ENCODE measurements at regions not wholly inside any gene's neighbourhood (a gene's known extent, or its start where the extent isn't known, plus 50 kb on each side); places are given as distances from the start of the nearest gene placed in this dataset.

GRCh38 chr7:85630904-85631600 lies 444.2 kb upstream of the SEMA3D start:
- peak; percentile 62 for DNase-seq

GRCh38 chr7:85627791-85628586 lies 441.1 kb upstream of the SEMA3D start:
- no peak for DNase-seq

GRCh38 chr7:85622059-85622458 lies 435.2 kb upstream of the SEMA3D start:
- DNase-seq: no peak

- no peak for DNase-seq
Observed at GRCh38 chr7:85620936-85621685, 434.3 kb upstream of the SEMA3D start.

- DNase-seq: no peak
Observed at GRCh38 chr7:85619236-85619635, 432.4 kb upstream of the SEMA3D start.

GRCh38 chr7:85614684-85615083 lies 427.8 kb upstream of the SEMA3D start:
- DNase-seq: no peak

- peak; percentile 60 for DNase-seq
Observed at GRCh38 chr7:85612514-85612913, 425.7 kb upstream of the SEMA3D start.

GRCh38 chr7:85608804-85609203 lies 421.9 kb upstream of the SEMA3D start:
- no peak for DNase-seq

GRCh38 chr7:85602196-85602595 lies 415.3 kb upstream of the SEMA3D start:
- DNase-seq: peak; percentile 16

- DNase-seq: no peak
Observed at GRCh38 chr7:85600395-85600794, 413.5 kb upstream of the SEMA3D start.

- DNase-seq: no peak
Observed at GRCh38 chr7:85596827-85597226, 410.0 kb upstream of the SEMA3D start.

- DNase-seq: no peak
Observed at GRCh38 chr7:85595750-85596178, 408.9 kb upstream of the SEMA3D start.

- no peak for DNase-seq
Observed at GRCh38 chr7:85593355-85593754, 406.5 kb upstream of the SEMA3D start.

- DNase-seq: no peak
Observed at GRCh38 chr7:85587785-85588184, 400.9 kb upstream of the SEMA3D start.

GRCh38 chr7:85586091-85586490 lies 399.2 kb upstream of the SEMA3D start:
- DNase-seq: no peak

GRCh38 chr7:85583131-85583953 lies 396.5 kb upstream of the SEMA3D start:
- DNase-seq: no peak

GRCh38 chr7:85573844-85574243 lies 387.0 kb upstream of the SEMA3D start:
- no peak for DNase-seq

- no peak for DNase-seq
Observed at GRCh38 chr7:85573346-85573745, 386.5 kb upstream of the SEMA3D start.

- DNase-seq: no peak
Observed at GRCh38 chr7:85570898-85571297, 384.0 kb upstream of the SEMA3D start.

- DNase-seq: no peak
Observed at GRCh38 chr7:85567983-85568382, 381.1 kb upstream of the SEMA3D start.

GRCh38 chr7:85566095-85566794 lies 379.4 kb upstream of the SEMA3D start:
- DNase-seq: no peak

GRCh38 chr7:85565276-85565675 lies 378.4 kb upstream of the SEMA3D start:
- DNase-seq: no peak

All from COR-L47 (cell line).